Activated CD8-positive, alpha-beta memory T cell treated with anti-CD3 and anti-CD28 coated beads, Interleukin-2, amount 50 U/mL, for 1 hour (primary cell): ENCODE measurements at regions not wholly inside any gene's neighbourhood (a gene's known extent, or its start where the extent isn't known, plus 50 kb on each side); places are given as distances from the start of the nearest gene placed in this dataset.

Experiments
- DNase-seq: peaks from one replicate; pipeline ENCODE4 v3.0.0-alpha.2; 2020; ENCODE audit errors: extremely low read depth

DNA sequence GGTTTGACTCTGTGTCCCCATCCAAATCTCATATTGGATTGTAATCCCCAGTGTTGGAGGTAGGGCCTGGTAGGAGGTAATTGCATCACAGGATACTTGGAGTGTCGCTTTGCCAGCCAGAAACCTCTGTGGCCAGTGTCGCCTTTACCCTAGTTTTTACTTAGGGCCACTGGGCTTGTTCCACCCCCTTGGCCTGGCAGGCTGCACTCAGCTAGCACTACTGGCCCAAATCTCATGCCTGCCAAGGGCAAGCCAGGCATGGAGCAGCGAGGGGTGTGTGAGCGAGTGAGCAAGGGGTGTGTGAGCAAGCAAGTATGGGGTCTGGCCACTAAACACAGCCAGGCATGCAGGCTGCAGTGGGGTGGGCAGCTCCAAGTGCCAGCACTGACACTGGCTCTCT is 178.7 kb upstream of the MGAT5 start:
- no peak for DNase-seq

DNA sequence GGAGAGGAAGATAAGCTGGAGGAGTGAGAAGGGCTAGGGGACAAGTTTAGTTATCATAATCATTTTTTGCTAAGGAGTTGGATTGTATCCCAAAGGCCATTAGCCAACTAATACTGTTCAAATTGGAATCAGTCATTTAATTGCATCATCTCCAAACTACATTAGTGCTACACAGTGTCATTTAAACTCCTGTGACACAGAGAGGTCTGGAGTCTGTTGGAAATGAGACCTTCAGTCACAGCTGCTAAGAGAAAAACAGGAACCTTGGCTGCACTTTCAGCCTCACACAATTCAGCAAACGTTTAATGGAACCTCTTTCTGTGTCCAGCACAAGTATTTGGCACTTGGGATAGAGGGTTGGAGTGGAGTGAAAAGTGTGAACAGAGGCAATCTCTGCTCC is 175.5 kb upstream of the MGAT5 start:
- DNase-seq = no peak

- no peak for DNase-seq
Measured at GRCh38 chr2:134079373-134079772, 174.5 kb upstream of the MGAT5 start.

GRCh38 chr2:134080386-134081089 is 173.3 kb upstream of the MGAT5 start:
- DNase-seq = no peak

GRCh38 chr2:134081238-134081938 is 172.5 kb upstream of the MGAT5 start:
- no peak for DNase-seq

GRCh38 chr2:134083548-134083947 is 170.3 kb upstream of the MGAT5 start:
- DNase-seq = no peak

GRCh38 chr2:134086594-134087219 is 167.2 kb upstream of the MGAT5 start:
- no peak for DNase-seq

GRCh38 chr2:134087371-134087921 is 166.4 kb upstream of the MGAT5 start:
- no peak for DNase-seq

DNA sequence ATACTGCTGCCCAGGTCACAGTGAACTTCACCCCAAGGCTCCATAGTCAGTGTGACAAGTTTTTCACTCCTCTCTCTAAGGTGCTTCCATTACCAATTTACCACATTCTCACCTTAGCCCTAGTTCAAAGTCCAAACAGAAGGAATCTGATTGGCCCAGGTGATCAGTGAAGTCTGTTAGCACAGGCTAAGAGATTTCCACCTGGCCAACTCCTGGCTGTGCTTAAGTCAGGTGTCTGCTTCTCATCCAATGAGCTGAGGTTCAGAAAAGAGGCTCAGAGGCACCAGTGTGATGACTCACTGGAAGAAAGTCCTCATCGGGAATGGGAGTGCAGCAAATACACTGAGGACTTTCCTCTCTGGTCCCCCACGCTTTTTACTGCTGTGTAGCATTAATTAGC is 164.4 kb upstream of the MGAT5 start:
- DNase-seq = no peak

DNA sequence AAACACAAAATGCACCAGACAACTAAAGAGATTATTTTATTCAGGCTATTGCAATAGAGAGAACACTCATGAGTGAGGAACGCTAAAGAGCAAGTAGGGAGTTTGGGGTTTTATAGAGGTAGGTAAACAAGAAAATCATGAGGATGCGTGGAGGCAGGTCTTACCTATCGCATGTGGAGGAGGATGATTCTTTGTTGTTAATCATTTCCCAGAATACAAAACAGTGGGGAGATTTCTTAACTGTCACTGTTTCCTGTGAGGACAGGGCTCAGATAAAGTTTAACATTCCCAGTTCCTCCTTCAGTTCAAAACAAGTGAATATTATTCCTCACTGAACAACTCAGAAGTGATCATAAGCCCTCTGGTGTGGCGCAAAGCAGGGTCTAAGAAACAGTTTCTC is 156.1 kb upstream of the MGAT5 start:
- no peak for DNase-seq

DNA sequence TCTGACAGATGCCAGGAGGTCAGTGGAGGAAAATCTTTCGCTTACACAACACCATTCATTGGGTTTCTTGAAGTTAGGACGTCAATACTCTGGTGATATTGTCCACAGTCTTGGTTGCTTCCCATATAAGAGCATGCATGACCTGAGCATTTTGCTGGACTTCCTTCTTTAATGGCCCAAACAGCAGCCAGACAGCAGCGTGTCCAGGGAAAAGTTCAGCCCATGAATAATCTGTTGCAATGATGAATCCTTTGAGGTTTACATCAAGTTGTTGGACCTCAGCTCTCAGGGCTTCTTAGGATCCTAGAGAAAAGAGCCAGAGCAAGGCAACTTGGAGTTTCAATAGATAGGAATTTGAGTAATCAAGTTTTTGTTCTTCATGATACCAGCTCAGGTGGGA is 155.6 kb upstream of the MGAT5 start:
- DNase-seq = no peak

DNA sequence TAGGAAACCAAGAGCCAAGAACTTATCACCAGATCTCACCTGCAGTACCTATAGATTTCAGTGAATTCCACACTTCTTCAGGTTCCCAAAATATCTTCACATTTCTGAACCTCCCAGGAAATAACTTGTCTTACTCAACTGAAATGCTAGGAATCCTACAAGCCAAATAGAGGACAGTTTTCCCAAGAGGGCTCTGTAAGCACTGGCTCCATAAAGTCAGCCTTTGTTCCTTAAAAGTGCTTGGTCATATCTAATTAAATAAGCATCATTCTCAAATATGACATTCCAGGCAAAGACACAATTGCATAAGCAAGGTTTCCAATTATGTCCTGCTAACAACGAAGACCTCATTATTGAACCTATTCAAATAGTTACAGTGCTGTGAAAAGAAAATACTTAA is 154.6 kb upstream of the MGAT5 start:
- no peak for DNase-seq

GRCh38 chr2:134103196-134103595 is 150.7 kb upstream of the MGAT5 start:
- no peak for DNase-seq

DNA sequence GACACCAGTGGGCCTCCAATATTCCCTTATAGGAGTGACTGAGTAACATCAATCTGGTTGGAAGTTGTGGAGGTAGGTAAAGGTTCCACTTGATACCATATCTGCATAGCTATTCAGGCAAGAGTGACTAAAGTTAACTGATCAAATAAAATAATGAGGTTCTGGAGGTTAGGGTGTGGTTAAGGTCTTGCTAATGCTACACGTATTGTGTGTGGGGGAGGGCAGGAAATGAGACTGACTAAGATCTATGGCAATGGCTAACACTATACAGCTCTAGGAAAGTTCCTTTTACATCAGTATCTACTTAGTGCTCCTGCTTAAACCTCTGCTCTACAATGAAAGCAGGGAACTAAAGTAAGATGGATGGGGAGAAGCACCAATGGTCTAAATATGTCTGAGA is 149.1 kb upstream of the MGAT5 start:
- no peak for DNase-seq

DNA sequence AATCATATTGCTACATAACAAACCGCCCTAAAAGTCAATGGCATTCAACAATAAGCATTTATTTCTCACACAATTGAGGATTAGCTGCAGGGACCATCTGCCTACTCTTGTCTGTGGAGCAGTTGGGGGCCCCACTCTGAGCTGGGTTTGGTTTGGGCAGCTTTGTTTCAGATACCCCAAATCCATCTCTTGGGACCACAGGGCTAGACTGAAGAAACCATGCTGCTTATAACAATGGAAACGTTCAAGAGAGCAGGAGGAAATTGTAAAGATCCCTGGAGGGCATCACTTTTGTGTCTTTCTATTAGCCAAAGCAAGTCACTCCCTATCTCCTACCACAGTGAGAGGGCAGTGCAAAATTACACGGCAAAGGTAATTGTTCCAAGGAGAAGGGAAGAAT is 146.5 kb upstream of the MGAT5 start:
- DNase-seq = no peak

- no peak for DNase-seq
Measured at GRCh38 chr2:134108113-134108512, 145.8 kb upstream of the MGAT5 start.

DNA sequence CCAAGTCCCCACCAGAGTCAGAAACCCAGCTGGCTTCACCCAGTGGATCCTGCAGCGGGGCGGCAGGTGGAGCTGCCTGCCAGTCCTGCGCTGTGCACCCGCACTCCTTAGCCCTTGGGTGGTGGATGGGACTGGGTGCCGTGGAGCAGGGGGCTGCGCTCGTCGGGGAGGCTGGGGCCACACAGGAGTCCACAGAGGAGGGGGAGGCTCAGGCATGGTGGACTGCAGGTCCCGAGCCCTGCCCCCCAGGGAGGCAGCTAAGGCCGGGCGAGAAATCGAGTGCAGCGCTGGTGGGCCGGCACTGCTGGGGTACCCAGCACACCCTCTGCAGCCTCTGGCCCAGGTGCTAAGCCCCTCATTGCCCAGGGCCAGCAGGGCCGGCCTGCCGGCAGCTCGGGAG is 144.6 kb upstream of the MGAT5 start:
- DNase-seq = no peak

- no peak for DNase-seq
Measured at GRCh38 chr2:134109725-134110124, 144.1 kb upstream of the MGAT5 start.

- no peak for DNase-seq
Measured at GRCh38 chr2:134110532-134110931, 143.3 kb upstream of the MGAT5 start.

DNA sequence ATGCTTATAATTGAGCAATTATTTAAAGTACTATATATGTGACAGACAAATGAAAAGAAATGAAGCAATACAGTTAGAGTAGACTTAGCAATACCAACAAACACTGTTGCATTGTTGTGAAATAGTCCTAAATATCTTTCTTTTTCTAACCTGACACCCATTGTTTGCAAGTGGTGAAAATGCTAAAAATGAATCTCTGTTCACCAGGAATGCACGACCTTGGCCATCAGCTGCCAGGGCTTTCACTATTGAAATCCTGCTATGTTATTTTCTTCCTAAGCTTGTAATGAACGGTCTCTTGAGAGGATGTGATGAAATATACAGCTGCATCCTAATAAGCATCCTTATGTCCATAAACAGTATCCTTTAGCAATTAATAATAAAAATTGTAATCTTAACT is 136.2 kb upstream of the MGAT5 start:
- no peak for DNase-seq

GRCh38 chr2:134118279-134119116 is 135.4 kb upstream of the MGAT5 start:
- peak; percentile 68 for DNase-seq

- DNase-seq = no peak
Measured at GRCh38 chr2:134119117-134119712, 134.7 kb upstream of the MGAT5 start.
